GM21717 (cell line): ENCODE measurements at regions not wholly inside any gene's neighbourhood (a gene's known extent, or its start where the extent isn't known, plus 50 kb on each side); places are given as distances from the start of the nearest gene placed in this dataset.
"Not testable (repeated sequence)": the region's sequence is repeated elsewhere in the genome, so short reads cannot be mapped to it uniquely, and the experiment has no call there.

ENCODE experiments used
- ATAC-seq: cut with Tn5 transposase; IDR thresholded peaks from one replicate; pipeline ENCODE4 v1.9.1; 2021; ENCODE audit warnings: mild to moderate bottlenecking, moderate library complexity; ENCODE audit not compliant: unreplicated experiment

DNA sequence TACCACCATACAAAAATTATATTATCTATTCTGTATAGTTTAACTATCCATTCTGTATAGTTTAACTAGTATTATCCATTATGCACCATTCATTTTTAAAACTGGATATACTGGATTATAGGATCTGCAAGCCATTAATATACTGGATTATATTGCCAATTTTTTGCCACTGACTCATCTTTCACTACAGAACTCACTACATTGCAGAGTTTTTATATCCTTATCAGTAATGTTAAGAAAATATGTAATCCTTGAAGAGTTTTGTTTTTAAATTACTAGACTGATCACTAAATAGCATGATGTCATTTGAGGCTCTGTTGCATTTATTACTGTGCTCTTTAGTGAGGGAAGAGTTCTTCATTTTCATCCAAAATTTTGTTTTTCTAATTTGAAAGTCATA lies 109.8 kb upstream of the SNX2 start:
- no peak for ATAC-seq

DNA sequence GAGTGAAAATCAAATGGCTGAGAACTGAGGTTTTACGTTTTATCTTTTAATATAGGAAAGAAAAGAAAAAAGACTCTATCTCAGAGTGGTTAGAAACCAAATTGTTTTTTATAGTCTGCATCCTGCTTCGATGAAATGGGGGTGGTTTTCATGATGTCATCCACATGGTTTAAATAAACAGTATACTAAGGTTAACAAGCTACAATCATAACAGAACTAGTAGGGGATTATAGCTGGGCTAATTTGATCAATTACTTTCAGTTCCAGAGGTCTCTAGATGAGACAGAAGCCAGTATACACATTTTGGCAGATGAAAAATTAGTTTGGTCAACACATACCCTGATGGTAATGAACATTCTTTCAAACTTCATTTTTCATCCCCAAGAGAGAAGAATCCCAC lies 106.3 kb upstream of the SNX2 start:
- no peak for ATAC-seq

- not testable (repeated sequence) for ATAC-seq
These were observed 105.2 kb upstream of the SNX2 start for GRCh38 chr5:122669709-122670108.

DNA sequence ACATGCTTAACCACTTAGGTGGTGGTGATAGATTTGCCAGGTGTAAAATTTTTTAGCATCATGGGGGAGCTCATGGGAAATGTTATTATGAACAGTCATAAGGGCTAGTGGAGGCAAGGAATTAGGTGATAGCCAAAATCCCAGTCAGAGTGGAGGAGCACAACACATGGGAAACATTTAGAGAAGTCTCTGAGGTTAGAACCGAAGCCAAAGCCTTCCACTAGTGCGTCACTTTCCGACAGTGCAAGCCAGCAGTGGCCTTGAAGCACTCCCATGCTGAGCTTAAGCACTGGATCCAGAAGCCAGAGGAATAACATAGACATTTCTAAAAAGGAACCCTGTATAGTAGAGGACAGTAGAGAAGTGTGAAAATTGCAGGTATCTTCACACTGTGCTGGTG lies 101.5 kb upstream of the SNX2 start:
- no peak for ATAC-seq

DNA sequence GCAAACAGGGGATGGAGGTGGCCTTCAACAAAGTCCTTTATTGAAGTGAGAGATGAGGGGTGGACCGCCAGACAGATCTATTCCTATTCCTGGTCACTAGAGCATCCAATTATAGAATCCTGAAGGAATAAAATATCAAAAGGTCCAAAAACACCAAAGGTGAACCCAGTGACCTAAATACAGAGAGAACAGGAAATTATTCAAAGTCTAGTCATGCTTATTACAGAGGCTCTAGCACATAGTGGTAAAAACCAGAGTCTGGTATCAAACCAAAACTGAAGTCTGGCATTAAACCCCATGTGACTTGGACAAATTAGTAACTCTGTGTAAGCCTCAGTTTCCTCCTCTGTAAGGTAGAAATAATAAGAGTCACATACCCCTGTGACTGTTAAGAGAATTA lies 100.5 kb upstream of the SNX2 start:
- ATAC-seq: no peak

DNA sequence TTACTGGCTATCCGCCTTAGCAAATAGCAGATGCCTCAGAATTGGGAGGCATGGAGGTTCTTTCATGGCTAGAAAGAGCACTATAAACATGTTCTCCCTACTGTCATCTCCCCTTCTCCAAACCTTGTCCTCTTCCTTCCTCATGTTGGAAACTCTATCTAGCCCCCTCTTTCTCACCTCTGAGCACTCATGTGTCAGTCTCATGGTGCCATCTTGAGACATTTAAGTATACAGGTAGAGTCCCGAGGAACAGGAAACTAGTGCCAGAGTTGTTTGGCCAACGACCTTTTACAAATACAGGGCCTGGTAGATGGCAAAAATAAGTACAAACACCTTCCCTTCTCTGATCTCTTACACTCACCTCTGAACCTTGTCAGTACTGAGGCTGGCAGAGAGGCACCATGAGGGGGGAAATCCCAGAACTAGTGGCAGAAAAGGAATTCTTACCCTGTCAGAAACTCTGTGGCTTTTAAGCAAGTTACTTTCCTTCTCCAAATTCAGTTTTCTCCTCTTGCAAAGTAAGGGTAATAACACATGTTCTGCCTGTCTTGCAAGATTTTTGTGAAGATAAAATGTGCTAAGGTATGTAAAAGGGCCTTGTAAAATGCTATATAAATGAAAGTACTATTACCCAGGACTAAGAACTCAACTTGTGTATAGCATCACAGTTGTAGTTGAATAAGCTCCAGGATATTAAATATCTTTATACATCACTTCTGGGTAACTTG lies 94.1 kb upstream of the SNX2 start:
- ATAC-seq: no peak

DNA sequence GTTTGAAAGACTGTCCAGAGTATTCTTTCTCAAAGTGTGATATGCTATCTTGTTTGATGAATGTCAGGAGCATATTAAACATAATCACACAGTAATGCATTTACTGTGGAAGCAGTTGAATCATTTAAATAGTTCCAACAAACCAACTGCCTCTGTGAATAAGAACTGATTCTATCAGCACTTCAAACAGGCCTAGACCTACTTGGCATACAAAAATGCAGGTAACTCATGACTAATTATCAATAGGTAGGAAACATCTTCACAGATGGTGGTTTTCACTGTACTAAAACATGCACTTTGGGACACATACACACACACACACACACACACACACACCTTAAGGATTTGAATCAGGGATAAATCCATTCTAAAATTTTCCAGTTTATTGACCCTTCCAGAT lies 91.2 kb upstream of the SNX2 start:
- no peak for ATAC-seq

DNA sequence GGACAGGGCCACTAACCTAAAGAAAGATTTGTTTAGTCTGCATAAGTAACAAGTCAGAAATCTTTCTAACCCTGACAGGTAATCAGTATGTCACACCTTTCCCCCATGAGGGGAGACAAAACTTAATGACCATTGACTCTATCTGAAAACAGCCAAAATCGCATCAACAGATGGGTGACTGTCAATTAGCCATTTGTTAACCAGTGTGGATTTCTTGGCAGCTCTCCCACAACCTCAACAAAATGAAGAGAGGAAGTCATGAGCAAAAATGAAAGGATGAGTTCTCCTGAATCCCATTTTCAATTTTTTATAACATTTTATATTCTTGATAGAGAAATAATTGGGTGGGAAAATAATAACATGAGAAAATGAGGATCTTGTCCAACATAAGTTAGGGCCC lies 84.6 kb upstream of the SNX2 start:
- ATAC-seq: no peak

- ATAC-seq: no peak
These were observed 82.9 kb upstream of the SNX2 start for GRCh38 chr5:122691931-122692330.

- ATAC-seq: no peak
These were observed 80.9 kb upstream of the SNX2 start for GRCh38 chr5:122693963-122694362.

DNA sequence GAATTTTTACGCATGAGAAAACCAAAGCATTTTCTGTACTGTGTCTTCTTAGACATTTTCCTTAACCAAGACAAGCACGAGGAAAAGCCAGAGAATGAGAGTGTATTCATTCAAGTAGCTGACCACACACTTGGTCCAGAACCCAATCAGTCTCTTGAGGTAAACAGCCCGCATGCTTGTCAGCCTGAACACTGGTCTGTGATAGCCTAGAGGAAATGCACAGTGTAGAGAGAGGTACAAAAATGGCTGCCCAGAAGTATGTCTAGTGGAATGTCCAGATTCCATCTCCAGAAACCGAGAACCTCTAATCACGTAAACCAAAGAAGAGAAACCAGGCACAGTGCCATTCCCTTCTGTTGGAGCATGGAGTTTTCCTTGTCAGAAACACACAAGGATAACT lies 80.0 kb upstream of the SNX2 start:
- ATAC-seq: no peak

DNA sequence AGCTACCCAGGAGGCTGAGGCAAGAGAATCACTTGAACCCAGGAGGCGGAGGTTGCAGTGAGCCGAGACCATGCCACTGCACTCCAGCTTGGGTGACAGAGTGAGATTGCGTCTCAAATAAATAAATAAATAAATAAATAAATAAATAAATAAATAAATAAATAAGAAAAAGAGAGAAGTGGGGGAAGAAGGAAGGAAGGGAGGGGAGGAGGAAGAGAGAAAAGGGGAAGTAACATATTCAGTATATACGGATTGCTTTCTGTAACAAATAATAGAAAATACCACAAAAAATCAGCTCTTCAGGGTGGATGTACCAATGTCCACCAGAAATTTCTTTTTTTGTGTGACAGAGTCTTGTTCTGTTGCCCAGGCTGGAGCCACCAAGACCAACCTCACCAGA lies 78.1 kb upstream of the SNX2 start:
- not testable (repeated sequence) for ATAC-seq

DNA sequence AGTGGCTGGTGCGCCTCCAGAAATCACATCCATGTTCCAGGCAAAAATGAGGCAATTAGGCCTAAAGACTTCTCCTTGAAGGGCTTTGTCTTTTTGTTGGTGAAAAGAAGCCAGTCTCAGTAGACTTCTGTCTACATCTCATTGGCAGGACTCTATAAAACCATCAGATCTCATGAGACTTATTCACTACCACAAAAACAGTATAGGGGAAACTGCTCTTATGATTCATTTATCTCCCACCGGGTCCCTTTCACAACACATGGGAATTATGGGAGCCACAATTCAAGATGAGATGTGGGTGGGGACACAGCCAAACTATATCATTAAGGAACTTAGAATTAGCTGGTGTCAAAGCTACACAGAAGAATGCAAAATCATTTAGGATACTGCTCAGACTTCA lies 77.7 kb upstream of the SNX2 start:
- no peak for ATAC-seq

DNA sequence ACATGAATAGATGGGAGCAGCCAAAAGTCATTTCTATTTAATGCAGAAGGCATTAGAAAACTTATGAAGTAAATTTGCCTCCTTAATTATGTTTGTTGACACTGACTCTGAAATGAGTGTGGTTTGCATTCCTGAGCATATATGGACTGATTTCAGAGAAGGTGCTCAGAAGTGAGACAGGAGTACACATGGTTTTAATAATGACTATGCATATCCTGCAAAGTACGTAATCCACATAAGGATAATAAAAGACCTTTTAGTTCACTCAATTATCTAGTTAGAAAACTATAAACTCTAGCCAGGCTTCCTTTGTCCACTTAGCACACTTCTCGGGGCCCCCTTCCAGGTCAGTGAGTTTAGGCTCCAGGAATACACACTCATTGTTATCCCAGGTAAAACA lies 75.7 kb upstream of the SNX2 start:
- no peak for ATAC-seq

DNA sequence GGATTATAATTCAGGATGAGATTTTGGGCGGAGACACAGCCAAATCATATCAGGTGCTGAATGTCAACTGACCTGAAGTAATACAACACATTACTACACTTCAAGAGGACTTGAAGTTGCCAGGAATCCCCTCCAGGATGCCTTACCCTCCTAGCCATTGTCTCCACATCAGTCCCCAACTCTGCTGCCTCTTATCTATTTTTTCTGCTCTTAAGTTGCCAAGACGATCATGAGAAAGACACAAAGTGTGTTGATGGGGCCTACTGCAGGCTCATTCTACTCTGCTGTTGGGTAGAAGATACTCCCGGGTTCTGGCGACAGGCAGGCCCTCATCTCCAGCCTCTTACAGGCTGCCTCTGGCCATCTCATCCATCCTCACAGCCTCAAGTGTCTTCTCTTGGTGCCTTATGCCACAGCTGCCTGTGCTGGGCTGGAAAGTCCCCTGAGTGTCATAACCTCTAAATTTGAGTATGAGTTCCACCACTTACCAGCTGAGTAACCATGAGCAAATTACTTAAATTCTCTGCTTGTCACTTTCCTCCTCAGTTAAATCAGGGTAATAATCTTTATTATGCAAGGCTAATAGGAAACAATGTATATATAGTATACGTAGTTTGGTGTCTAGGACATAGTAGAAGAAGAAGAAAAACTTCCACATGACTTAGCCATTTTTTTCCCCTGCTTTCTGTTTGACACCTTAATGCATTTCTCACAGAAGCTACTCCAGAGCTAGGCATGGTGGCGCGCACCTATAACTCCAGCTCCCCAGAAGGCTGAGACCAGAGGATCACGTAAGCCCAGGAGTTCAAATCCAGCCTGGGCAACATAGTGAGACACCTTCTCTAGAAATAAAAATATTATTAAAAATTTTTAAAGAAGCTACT lies 73.0 kb upstream of the SNX2 start:
- ATAC-seq: peak; percentile 99

DNA sequence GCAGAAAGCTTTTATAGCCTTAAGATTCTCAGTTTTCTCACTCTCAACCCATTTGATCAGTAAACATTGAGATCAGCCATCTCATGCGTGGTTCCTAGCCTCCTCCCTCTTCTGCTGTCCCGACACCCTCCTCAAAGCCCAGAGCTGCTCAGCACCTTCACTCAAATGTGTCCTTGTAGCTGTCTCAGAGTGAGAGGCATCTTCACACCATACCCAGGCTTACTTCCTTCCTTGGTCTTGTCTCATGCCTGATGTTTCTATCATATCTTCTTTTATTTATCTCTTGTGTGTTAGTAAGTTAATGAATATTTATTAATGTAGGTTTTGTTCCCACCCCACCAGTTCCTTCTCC lies 72.4 kb upstream of the SNX2 start:
- peak; percentile 36 for ATAC-seq

DNA sequence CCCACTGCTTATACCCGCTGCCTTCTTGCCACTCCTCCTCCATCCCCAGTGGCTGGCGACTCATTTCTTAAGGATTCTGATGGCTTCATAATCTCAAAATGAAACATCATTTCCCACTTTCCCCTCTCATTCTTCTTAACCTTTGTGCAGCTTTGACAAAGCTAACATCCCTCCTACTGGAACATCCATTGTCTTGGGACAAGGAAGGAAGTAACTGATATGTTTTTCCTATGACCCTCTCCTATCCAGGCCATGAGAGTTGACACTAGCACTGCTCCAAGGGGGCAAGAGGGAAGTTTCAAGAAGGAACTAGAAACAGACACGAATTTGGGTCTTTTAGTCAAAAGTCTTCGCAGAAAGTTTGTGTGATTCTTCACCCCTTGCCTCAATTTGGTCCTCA lies 71.7 kb upstream of the SNX2 start:
- no peak for ATAC-seq

GRCh38 chr5:122704247-122705036 lies 70.4 kb upstream of the SNX2 start:
- no peak for ATAC-seq

- no peak for ATAC-seq
These were observed 69.0 kb upstream of the SNX2 start for GRCh38 chr5:122705851-122706250.

GRCh38 chr5:122707796-122708195 lies 67.1 kb upstream of the SNX2 start:
- ATAC-seq: no peak

DNA sequence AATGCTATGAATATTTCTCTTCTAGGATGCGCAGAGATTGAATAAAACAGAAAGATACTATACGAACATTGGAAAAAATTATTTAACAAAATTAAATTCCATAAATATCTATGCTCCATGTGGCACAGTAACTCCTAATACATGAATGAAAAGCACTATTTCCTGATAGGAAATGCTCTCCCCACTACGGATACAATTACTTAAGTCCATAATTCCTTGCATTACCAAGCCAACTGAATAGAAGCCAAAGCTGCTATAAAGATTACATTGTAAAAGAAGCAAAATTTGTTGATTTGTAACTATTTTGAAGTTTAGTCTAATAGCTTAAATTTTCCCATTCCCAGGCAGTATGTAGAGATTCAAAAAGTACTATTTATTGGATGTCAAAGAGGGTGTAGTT lies 61.8 kb upstream of the SNX2 start:
- no peak for ATAC-seq

- no peak for ATAC-seq
These were observed 59.8 kb upstream of the SNX2 start for GRCh38 chr5:122715095-122715494.
